22Rv1 (cell line): ENCODE measurements at regions not wholly inside any gene's neighbourhood (a gene's known extent, or its start where the extent isn't known, plus 50 kb on each side); places are given as distances from the start of the nearest gene placed in this dataset.

Experiments
- H3K27ac ChIP-seq: fragments of 450-650 bp; 2 replicates; pipeline ENCODE4 v1.5.1; 2017
- ZFX ChIP-seq: fragments of 450-650 bp; IDR thresholded peaks from 2 replicates; pipeline ENCODE4 v1.6.1; 2017; ENCODE audit warnings: antibody characterized with exemption, borderline replicate concordance
- TF ChIP-seq, protein P1 (sequence below): fragments of 450-650 bp; IDR thresholded peaks from 2 replicates; pipeline ENCODE4 v1.5.1; 2017; ENCODE audit warnings: mild to moderate bottlenecking

DNA sequence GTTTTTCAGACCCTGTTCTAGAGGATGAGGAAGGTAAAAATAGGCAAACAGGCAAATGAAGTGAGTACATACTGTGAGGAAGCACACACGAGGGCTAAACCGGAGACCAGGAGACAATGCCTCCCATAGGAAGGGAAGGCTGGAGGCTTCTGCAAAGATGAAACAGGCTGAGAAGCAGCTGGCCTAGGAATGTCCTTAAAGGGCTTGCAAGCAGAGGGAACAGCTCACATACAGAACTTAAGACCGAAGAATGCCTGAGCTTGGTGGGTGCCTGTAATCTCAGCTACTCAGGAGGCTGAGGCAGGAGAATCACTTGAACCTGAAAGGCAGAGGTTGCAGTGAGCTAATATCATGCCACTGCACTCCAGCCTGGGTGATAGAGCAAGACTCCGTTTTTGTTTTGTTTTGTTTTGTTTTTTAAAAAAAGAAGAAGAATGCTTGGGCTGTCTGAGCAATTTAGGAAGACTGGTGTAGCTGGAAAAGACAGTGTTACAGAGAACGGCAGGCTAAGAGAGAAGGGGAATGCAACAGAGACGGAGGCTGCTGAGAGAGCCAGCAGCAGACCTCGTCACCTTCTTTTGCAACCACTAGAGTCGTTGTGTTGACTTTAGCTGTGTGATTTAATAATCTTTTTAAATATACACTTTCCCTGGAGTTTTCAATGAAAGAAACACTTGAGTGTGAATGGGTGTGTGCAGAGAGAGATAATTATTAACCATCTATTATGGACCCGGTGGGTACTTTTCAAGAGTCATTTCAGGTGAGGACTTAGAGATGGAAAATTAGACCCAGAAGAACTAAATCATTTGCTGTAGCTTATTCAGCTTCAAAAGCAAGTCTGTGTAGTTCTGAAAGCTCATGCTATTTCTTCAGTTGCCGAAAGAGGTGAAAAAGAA is 232.8 kb downstream of the GALR1 start:
- no peak overlapping the region for H3K27ac ChIP-seq
- no peak for TF ChIP-seq ZFX
- TF ChIP-seq, protein P1, sequence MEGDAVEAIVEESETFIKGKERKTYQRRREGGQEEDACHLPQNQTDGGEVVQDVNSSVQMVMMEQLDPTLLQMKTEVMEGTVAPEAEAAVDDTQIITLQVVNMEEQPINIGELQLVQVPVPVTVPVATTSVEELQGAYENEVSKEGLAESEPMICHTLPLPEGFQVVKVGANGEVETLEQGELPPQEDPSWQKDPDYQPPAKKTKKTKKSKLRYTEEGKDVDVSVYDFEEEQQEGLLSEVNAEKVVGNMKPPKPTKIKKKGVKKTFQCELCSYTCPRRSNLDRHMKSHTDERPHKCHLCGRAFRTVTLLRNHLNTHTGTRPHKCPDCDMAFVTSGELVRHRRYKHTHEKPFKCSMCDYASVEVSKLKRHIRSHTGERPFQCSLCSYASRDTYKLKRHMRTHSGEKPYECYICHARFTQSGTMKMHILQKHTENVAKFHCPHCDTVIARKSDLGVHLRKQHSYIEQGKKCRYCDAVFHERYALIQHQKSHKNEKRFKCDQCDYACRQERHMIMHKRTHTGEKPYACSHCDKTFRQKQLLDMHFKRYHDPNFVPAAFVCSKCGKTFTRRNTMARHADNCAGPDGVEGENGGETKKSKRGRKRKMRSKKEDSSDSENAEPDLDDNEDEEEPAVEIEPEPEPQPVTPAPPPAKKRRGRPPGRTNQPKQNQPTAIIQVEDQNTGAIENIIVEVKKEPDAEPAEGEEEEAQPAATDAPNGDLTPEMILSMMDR, result no peak

DNA sequence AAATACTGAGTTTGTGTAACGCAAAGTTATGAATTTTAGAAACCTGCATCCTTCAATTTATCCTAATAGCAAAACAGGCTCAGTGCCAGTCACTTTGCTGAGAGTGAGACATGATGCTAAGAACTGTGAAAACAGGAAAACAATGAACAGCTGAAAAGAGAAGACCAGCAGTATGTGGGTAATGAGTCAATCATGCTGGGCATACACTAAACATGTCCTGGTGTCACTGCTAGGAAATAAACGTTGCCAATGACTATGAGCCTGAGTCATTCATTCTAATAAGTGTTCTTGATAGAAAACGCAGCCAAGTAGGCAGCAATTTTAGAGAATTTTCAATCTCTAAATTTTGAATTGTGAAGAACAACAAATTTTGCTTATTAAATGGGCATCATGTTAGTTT is 237.3 kb downstream of the GALR1 start:
- TF ChIP-seq, protein P1, result no peak
- TF ChIP-seq ZFX, result no peak
- H3K27ac ChIP-seq, result no peak overlapping the region

DNA sequence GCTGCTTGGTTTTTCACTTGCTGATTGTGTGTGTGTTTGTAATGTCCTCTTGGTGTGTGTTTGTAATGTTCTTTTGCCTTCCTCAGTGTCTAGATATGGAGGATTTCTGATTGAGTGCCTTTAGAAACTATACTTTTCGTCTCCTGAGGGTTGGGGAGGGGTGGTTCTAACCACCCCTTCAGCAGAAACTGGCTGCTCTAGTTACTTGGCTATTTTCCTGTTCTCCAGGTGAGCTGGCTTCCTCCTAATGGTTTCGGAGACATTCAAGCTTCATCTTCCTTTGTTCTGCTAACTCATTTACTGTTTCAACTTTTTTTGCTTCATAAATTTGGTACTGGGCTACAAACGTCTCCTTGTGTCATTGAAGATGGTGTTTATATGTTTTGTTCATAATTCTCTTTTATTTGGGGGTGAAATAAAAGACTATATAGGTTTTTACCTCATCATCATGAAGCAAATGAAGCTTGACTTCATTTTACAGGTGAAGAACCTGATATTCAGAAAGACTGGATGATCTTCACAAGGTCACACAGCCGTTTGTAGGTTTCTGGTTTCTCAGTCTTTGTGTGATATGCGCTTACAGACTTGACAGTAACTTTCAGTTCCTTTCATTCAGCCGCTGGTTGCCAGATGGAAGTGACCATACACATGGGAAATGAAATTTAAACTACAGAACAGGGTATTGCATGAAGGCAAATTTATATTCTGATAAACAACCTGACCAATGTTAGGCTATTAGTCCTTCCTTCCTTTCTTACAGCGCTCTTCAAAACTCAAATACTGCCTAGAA is 238.5 kb downstream of the GALR1 start:
- TF ChIP-seq, protein P1, result no peak
- TF ChIP-seq ZFX, result no peak

DNA sequence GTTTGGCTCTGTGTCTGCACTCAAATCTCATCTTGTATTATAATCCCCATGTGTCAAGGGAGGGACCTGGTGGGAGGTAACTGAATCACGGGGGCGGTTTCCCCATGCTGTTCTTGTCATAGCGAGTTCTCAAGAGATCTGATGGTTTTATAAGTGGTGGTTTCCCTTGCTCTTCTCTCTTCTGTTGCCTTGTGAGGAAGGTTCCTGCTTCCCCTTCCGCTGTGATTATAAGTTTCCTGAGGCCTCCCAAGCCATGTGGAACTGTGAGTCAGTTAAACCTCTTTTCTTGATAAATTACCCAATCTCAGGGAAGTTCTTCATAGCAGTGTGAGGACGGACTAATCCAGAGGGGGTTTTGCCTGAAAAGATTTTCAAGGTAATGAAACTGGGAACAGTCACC is 245.4 kb downstream of the GALR1 start:
- no peak overlapping the region for H3K27ac ChIP-seq
- no peak for TF ChIP-seq ZFX
- TF ChIP-seq, protein P1, result no peak

More for the DNA sequence above, 238.5 kb downstream of the GALR1 start:
- H3K27ac ChIP-seq, result no peak overlapping the region

DNA sequence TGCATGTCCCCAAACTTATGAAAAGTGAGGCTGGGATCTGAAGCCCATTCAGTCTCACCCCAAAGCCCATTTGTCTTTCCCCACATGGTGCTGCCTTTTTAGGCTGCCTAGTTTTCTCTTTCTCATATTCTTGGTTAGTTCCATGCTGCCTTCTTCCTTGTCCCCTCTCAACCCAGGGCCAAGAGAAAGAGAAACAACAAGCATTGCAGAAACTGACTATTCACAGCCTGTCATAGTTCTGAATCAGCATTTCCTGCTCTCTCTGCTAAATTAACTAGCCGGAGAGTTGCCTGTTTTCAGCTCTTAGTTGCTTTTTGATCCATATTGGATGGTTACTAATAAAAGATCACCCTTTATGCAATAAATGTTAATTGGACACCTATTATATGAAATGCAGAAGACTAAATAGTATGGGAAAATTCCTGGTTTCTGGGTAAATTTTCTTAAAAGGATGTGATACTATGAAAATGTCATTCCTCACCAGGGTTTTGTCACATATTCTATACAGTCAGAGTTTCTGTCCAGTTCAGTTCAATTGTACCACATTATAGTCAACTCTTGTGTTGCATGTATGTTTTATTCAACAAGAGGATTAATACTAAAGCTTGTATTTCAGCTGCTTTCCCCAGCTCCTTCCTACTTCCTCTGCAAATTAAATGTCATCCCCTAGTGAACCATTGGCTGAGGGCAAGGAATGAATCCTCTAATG is 246.5 kb downstream of the GALR1 start:
- no peak overlapping the region for H3K27ac ChIP-seq
- TF ChIP-seq ZFX, result no peak
- TF ChIP-seq, protein P1, result no peak

DNA sequence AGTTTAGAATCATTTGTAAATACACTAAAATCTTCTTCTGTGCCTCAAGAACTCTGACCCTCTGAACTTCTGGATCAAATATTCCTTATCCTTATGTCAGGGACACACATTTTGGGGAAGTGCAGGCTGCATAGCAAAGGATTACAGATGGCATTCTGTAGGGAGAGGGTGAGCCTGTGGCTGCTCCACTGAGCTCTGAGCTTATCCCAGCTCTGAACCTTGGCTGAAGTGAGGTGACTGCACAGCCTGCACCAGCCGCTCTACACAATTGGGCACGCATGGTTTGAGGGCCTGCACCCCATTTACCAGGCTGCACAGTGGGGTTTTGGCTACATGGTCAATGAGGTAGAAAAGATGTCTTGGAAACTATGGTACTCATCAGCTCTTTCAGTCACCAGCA is 251.6 kb downstream of the GALR1 start:
- no peak for TF ChIP-seq ZFX
- TF ChIP-seq, protein P1, result no peak
- no peak overlapping the region for H3K27ac ChIP-seq
